ENCODE measurements at regions not wholly inside any gene's neighbourhood (a gene's known extent, or its start where the extent isn't known, plus 50 kb on each side); places are given as distances from the start of the nearest gene placed in this dataset.

GRCh38 chr4:13777341-13777740 is 149.8 kb upstream of the BOD1L1 start:
- no peak for DNase-seq (ENCODE audit: low spot score)
- no peak for TF ChIP-seq CTCF (IDR thresholded peaks at IDR 0.05; ENCODE audit: borderline replicate concordance, control extremely low read depth, extremely low read depth, insufficient read depth, missing control alignments)
- in situ Hi-C loops (cut with MboI; ENCODE audit: low sequenced_read_pairs, unreplicated experiment): no loop called here

- no peak for DNase-seq (ENCODE audit: low spot score)
- no peak for TF ChIP-seq CTCF (IDR thresholded peaks at IDR 0.05; ENCODE audit: borderline replicate concordance, control extremely low read depth, extremely low read depth, insufficient read depth, missing control alignments)
- in situ Hi-C loops (cut with MboI; ENCODE audit: low sequenced_read_pairs, unreplicated experiment): no loop called here
These were observed 150.8 kb upstream of the BOD1L1 start for GRCh38 chr4:13778367-13778766.

- TF ChIP-seq CTCF (IDR thresholded peaks at IDR 0.05; ENCODE audit: borderline replicate concordance, control extremely low read depth, extremely low read depth, insufficient read depth, missing control alignments): no peak
- no peak for DNase-seq (ENCODE audit: low spot score)
- in situ Hi-C loops (cut with MboI; ENCODE audit: low sequenced_read_pairs, unreplicated experiment): no loop called here
These were observed 154.7 kb upstream of the BOD1L1 start for GRCh38 chr4:13782231-13782630.

GRCh38 chr4:13783800-13784411 is 156.4 kb upstream of the BOD1L1 start:
- no peak for DNase-seq (ENCODE audit: low spot score)
- no peak for TF ChIP-seq CTCF (IDR thresholded peaks at IDR 0.05; ENCODE audit: borderline replicate concordance, control extremely low read depth, extremely low read depth, insufficient read depth, missing control alignments)
- in situ Hi-C loops (cut with MboI; ENCODE audit: low sequenced_read_pairs, unreplicated experiment): no loop called here

- in situ Hi-C loops (cut with MboI; ENCODE audit: low sequenced_read_pairs, unreplicated experiment): no loop called here
- no peak for DNase-seq (ENCODE audit: low spot score)
- TF ChIP-seq CTCF (IDR thresholded peaks at IDR 0.05; ENCODE audit: borderline replicate concordance, control extremely low read depth, extremely low read depth, insufficient read depth, missing control alignments): no peak
These were observed 165.6 kb upstream of the BOD1L1 start for GRCh38 chr4:13793020-13793710.

GRCh38 chr4:13794819-13795565 is 167.5 kb upstream of the BOD1L1 start:
- no peak for DNase-seq (ENCODE audit: low spot score)
- in situ Hi-C loops (cut with MboI; ENCODE audit: low sequenced_read_pairs, unreplicated experiment): no loop called here
- no peak for TF ChIP-seq CTCF (IDR thresholded peaks at IDR 0.05; ENCODE audit: borderline replicate concordance, control extremely low read depth, extremely low read depth, insufficient read depth, missing control alignments)
